ENCODE measurements at regions not wholly inside any gene's neighbourhood (a gene's known extent, or its start where the extent isn't known, plus 50 kb on each side); places are given as distances from the start of the nearest gene placed in this dataset.
A peak's percentile ranks its signal among the peaks of the same experiment; 100 is the strongest.
"Not testable (repeated sequence)": the region's sequence is repeated elsewhere in the genome, so short reads cannot be mapped to it uniquely, and the experiment has no call there.

DNA sequence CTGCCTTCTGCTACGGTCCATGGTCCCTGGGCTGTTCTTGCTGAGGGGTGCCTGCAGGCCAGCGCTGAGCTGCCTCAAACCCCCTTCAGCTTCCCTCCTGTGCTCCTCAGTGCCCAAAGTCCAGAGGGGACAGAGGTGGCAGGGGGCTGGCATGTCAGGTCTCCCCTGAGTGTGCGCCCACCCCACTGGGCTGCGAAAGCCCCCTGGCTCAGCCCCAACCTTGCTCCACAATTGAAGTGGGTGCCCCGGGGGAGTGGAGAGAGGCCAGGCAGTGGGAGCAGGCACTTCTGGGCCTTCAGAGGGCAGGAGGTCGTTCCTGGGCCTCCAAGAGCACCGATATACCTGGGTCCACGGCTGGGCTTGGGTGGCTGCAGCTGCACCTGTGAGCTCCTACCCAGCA is 548.7 kb upstream of the FAM98A start:
- no peak for DNase-seq

DNA sequence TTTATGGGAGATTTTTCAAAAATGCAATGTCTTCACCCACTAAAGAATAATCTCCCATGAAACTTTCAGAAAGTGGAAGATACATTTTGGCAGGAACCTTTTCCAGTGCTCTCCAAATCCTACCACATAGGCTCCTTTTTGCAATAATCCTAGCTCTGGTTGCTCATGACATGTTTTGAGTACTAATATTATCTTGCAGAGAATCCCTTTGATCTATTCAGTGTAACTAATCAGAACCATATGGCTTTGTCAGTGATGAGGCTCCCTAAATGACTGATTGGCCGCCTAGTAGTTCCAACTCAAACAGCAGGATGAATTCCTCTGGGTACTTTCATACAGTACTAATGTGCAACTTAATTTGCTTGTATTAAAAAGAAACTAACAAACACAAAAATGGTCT is 544.0 kb upstream of the FAM98A start:
- DNase-seq, result no peak

DNA sequence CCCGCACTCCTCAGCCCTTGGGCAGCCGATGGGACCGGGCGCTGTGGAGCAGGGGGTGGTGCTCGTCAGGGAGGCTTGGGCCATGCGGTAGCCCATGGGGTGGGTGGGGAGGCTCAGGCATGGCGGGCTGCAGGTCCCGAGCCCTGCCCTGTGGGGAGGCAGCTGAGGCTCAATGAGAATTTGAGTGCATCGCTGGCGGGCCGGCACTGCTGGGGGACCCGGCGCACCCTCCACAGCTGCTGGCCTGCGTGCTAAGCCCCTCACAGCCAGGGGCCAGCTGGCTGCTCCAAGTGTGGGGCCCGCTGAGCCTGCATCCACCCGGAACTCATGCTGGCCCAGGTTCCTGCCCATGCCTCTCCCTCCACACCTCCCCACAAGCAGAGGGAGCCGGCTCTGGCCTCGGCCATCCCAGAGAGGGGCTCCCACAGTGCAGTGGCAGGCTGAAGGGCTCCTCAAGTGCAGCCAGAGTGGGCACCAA is 543.5 kb upstream of the FAM98A start:
- DNase-seq, result not testable (repeated sequence)

DNA sequence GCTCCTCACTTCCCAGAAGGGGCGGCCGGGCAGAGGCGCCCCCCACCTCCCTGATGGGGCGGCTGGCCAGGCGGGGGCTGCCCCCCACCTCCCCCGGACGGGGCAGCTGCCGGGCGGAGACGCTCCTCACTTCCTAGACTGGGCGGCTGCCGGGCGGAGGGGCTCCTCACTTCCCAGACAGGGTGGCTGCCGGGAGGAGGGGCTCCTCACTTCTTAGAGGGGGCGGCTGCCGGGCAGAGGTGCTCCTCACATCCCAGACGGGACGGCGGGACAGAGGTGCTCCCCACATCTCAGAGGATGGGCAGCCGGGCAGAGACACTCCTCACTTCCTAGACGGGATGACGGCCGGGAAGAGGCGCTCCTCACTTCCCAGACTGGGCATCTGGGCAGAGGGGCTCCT is 534.0 kb upstream of the FAM98A start:
- not testable (repeated sequence) for DNase-seq

DNA sequence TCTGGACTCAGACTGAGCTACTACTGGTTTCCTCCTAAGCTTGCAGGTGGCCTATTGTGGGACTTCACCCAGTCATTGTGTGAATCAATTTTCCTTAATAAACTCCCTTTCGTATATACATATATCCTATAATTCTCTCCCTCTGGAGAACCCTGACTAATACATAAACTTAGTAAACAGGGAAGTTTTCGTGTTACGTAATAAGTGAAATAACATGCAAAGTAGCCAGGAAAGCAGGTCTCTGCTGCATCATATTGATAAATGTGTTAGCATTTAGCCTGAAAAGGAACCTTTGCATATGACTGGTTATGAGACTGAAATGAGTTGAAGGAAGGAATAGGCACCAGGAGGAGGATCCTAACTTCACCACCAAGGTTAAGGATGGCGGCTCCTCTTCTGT is 527.2 kb upstream of the FAM98A start:
- DNase-seq, result no peak

DNA sequence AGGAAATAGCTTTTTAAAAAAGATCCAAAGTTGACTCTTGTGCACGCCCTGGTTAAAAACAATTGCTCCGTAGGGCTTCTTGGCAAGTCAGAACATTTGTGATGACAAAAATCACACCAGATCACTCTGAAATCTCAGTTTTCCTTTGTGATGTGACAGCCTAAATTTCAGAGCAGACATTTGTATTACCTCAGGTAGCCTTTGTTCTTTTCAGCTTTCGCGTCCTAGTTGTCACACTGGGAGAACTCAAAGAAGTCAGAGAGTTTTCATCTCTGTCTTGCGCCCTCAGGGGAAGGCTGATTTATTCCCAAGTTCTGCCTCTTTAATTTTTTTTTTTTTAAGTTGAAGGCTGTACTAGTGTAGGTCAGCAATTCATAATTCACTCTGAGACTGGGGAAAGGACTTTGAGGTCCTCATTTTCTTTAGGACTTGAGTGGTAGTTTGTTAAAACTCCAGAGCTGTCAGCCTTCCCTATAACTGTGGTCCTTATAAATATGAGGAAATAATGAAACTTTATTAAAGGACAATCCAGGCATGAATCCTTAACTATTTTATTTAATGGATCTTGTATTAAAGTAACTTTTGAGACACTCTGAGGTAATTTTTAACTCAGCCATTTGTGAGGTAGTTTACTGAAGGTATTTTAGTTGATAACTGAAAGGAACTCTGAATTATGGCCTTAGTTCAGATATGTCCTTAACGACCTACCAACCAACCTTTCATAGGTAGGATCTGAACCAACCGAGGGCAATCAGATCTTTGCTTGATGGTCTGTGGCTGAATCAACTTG is 525.1 kb upstream of the FAM98A start:
- no peak for DNase-seq

DNA sequence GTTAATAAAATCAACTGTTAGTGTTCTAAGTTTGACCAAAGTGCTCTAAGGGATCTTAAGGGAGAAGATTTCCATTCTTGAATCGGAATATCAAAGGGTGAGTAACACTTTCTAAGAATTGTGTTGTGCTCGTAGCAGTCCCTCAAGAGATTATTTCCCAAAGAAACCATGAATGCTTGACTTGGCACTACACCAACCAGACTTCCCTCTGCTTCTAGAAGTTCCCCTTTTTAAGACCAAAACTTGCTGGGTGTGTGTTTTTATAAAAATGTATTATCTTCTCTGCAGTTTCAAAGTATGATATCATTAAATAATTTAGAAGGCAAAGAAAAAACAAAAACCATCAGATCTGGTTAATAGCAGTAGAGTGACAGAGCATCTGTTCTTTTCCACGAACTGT is 522.0 kb upstream of the FAM98A start:
- peak; percentile 13 to 50 (median 38) for DNase-seq

DNA sequence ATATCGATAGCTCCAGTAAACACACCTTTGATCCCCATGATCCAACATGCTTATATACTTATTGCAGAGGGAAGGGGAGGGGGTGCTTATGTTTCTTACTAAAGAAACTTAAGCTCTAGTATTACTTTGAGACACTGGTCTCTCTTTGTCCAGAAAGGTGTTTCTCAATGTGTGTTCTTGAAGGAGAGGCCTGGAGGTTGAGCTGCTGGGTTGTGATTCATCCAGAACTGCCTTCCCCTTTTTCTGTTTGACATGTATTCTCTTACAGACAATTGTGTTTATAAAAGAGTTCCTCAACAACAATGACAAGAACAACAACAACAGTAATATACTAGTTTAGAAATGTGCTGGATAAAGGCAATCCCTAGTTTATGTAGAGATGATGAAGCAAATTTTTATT is 516.0 kb upstream of the FAM98A start:
- no peak for DNase-seq

DNA sequence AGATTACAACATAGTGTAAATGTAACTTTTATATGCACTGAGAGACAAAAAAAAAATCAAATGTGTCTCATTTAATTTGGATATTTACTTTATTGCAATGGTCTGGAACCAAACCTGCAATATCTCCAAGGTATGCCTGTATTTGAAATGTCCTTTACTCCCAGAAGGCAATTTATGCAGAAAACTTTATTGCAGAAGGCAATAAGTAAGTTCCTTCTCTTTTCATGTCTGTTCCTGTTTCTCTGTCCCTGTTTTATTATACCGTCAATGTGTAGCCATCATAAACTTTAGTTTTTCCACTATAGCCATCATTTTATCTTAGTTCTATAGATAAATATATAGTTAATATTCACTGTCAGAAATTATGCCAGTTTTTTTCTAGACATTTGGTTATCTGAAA is 513.1 kb upstream of the FAM98A start:
- DNase-seq, result no peak

DNA sequence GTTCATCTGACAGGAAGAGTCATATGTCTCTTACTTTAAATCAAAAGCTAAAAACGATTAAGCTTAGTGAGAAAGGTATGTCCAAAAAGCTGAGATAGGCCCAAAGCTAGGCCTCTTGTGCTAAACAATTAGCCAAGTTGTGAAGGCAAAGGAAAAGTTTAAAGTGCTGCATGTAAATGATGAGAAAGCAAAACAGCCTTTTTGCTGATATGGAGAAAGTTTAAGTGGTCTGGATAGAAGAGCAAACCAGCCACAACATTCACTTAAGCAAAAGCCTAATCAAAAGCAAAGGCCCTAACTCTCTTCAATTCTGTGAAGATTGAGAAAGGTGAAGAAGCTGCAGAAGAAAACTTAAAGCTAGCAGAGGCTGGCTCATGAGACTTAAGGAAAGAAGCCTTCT is 511.3 kb upstream of the FAM98A start:
- DNase-seq, result no peak

DNA sequence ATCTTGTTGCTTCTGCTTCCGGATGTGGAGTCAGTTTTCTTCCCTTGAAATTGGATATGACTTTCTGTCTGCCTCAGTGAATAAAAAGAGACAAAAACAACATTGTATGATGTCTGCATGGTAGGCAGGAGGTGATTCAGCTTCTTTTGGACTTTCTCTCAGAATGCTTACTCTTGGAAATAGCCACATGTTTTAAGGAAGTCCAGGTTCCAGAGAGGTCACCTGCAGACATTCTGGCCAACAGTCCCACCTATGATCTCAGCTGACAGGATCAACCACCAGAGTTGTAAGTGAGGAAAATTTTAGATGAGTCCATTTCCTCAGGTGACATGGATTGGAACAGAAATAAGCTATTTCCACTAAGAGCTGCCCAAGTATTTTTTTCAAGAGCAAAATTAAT is 508.7 kb upstream of the FAM98A start:
- no peak for DNase-seq

DNA sequence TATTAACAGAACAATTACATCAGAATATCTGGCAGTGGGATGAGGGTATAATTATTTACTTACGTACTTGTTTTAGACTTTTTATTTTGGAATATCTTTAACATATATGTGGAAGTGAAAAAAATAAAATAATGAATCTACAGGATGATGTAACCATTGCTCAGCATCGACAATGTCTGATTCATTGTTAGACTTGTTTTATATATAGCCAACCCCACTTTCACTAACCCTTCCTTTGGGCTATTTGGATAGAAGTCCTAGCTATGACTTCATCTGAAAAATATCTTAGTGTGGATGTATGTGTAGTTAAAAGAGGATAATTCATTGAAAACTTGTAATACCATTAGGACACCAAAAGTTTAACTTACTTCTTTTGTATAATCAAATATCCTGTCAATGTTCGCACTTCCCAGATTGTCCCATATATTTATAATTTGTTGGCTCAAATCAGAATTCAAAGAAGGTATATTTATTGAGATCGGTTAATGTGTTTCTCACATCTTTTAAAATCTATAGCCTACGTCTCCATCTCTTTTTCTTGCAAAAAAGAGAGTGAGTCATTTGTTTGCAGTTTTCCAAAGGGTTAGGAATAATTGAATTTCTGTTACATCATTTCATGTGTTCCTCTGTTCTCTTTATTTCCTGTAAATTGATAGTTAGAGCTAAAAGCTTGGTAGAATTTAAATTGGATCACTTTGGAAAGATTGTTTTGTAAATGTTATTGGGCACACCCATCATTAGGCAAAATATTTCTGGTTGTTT is 506.1 kb upstream of the FAM98A start:
- no peak for DNase-seq

DNA sequence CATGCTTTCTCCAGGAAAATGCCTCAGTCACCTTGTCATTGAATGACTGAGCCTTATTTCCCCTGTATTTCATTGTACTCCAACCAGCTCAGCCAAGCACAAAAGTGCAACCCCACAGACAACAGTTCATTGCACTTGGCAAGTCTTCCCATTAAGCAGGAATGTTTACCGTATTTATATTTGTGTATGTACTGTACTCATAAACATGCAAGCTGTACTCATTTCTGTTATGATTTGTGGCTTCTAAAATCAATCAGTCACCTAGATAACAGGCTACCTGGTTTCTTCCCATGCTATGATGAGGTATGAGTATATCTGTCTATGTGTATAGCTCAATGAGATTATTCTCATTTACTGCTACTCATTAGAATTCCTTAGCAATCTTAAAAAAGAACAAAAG is 505.5 kb upstream of the FAM98A start:
- DNase-seq, result no peak

DNA sequence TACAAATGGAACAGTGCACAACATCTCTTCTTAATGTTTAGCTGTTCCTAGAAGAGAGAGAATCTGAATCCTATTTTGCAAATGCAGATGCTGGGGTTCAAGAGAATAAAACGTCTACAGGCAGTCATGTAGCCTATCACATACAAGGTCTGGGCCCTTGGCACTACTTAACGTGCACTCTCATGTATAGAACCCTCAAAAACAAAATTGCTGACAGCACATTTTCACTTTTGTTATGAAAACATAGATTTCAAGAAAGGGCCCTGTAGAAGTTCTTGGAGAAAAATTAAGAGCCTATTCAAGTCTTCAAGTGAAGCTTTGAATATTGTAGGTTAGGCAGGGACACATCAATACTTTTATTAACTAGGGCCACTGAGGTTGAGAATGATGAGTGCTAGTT is 504.3 kb upstream of the FAM98A start:
- no peak for DNase-seq

DNA sequence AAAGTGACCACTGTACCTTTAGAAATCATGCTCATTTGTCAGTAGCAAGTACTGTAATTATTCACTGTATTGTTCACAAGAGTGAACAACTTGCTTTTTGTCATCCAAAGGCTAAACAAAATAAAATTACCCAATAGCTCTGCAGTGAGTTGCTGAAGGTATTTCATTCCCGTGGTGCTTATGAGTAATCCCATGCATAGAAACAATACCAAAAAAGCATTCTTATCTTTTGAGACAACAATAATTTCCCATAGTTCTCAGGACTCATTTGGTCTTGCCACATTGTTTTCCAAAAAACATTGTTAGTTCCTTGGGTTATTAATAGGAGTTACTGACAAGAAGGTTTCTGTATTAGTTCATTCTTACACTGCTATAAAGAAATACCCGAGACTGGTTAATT is 503.2 kb upstream of the FAM98A start:
- DNase-seq, result no peak

DNA sequence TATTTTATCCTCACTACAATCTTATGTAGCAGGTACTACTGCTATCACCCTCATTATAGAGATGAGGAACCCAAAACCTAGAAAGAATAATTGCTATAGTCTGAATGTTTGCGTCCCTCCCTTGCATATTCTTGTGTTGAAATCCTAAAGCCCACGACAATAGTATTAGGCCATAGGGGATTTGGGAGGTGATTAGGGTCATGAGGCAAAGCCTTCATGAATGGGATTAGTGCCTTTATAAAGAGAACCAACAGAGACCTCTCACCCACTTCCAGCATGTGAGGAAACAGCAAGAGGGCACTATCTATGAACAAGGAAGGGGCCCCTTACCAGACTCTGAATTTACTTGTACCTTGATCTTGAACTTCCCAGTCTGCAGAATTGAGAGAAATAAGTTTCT is 500.3 kb upstream of the FAM98A start:
- DNase-seq, result no peak

DNA sequence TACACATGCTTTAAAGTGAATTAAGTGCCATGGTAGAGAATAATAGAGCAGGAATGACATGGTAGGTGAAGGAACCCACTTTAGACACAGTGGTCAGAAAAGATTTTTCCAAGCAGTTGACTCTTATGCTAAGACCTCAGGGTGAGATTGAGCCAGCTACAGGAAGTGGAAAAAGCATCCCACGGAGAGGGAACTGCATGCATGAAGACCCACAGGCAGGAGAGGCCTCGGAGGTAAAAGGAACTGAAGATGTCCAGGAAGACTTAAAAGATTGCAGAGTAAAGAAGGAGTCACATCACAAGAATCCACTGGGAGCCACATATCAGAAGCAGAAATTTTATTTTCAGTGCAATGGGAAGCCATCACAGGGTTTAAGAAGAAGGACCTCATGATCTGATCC is 499.2 kb upstream of the FAM98A start:
- DNase-seq, result no peak

DNA sequence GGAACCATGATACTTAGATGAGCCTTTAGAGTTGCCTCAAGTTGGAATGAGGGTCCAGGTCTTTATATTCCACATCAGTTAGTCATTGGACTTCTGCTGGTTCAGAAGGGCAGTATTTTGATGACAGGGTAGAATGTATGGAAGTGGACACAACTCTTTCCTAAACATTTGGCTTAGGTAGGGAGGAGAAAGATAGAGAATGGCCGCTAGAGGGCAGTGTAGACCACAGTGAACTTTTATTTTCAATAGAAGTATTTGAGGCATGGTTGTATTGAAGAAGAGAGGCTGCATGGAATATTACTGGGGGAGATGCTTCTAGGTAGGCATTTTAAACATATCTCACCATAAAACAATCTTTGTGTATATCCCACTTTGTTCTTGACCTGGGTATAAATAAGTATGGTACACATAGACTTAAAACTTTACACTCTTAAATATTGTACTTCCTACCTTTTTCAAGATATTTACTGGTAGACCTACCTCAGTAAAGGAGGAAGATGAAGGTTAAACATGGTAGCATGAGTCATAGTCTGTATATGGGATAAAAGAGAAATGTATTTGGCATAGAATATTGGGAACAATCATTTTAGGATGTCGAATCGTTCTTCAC is 497.6 kb upstream of the FAM98A start:
- DNase-seq, result peak; percentile 59 to 82 (median 67)

DNA sequence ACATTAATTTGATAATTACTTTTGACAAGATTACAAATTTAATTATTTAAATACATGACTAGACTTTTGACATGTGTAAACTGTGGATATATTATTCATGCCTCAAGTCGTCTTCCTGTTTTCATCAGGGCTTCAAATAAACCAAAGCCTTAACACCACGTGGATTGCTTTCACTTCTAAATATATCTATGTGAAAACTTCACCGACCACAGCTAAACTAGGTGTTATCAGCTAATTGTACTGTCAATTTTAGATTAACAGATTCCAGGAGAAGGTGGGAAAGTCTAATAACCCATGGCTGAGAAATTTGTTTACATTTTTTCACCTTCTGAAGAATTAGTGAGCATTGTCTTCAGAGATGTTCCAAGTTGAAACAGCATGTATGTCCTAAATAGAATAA is 494.7 kb upstream of the FAM98A start:
- no peak for DNase-seq

DNA sequence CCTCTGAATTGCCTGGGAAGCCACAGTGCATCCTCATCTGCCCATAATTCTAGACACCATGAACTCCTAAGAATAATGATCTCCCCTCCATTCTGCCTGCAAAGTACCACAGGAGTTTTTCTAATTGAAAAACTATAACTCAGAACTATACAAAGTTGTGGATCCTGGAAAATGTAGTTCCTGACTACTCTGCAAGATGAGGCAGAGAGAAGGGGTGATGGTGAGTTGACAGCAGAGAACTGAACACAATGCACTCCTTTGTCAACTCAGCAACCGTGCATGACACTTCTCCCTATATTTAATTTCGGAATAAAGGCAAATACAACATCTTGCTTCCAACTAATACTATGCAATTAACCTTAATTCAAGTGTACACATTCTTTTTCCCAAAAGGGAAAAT is 471.1 kb upstream of the FAM98A start:
- no peak for DNase-seq

DNA sequence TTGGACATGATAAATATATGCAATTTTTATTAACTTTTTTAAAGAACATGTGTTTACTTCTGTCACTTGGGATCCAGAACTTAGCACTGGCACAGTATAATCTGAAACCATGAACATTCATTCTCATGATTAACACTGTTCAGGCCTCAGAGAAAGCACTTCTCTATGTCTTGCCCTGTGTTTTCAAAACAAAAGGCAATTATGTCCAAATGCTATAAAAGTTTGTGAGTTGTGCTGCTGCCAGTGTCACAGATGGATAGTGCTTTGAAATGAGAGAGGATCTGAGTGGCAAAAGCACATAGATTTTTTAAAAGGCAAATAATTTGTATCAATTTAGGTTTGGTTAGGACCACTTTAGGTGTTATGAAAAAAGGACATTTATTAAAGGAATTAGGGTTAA is 470.5 kb upstream of the FAM98A start:
- no peak for DNase-seq

DNA sequence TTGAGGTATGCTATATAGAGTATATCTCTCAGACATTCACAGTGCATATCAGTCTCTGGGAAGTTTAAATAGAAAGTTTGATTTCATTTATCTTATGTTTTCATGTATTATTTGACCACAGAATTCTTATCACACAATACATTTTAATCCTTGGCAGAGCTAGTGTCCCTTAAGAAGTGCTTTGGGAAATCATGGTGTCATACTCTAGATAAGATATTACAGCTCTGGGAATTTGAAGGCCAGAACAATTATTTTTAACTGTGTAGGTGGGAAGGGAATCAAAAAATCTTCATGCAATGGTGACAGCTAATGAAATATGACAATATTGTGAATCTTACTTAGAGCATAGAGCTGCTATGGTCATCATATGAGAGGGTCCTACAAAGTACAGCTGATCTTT is 451.3 kb upstream of the FAM98A start:
- DNase-seq, result no peak

DNA sequence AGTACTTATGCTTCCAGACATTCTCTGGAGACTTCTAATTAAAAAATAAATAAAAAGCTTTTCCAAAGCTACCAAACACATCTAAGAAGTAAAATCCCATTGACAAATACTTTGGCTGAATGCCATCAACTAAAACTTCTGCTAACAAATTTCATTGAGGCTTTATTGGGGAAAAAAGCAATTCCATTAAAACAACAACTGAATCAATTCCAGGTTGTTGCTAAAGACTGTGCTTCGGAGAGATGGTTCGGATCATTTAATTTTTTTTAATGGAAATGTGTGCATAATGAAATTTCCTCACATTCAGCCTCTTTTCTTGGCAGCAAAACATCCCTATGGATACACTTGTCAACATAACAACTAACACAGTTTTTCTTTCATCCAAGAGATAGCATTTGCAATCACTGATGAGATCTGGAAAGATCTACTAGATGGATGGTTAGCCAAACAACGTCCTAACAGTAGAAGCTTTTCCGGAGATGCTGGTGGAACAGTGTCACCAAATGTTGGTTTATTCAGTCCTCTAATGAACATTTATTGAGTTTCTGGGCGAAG is 446.1 kb upstream of the FAM98A start:
- no peak for DNase-seq

DNA sequence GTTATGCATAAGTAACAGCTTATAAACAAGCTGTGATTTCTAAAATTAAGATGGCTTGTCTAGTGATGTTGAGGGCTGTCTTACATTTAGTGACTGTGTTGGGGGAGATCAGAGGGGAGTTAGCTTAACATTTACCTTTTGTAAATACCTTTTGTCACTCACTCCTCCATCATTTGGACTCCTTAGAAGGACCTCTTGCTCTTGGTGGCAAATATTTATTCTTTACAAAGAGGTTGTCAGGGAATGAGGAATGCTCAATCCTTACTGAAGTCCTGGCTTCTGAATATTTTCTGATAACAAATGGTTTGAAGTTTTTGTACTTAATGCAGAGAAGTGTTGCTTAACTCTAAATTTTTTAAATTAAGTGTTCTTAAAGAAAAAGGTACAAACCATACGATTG is 438.8 kb upstream of the FAM98A start:
- DNase-seq, result no peak

Data from suppressor macrophage (primary cell).